Hematopoietic multipotent progenitor cell treated with erythropoietin and hydrocortisone succinate and interleukin-3 and kit ligand, for 8 days (in vitro differentiated cells): ENCODE measurements at regions not wholly inside any gene's neighbourhood (a gene's known extent, or its start where the extent isn't known, plus 50 kb on each side); places are given as distances from the start of the nearest gene placed in this dataset.
A peak's percentile ranks its signal among the peaks of the same experiment; 100 is the strongest.

ENCODE experiments used
- DNase-seq: peaks from one replicate; pipeline ENCODE4 v3.0.0-alpha.2; 2015

GRCh38 chr18:45384962-45385315 lies 230.3 kb upstream of the SLC14A2 start:
- DNase-seq: no peak

- DNase-seq: peak; percentile 16
These were observed 229.1 kb upstream of the SLC14A2 start for GRCh38 chr18:45386041-45386655.

- DNase-seq: no peak
These were observed 228.0 kb upstream of the SLC14A2 start for GRCh38 chr18:45387229-45387628.

GRCh38 chr18:45398448-45398847 lies 216.8 kb upstream of the SLC14A2 start:
- DNase-seq: no peak

- DNase-seq: no peak
These were observed 216.1 kb upstream of the SLC14A2 start for GRCh38 chr18:45399146-45399545.

GRCh38 chr18:45399643-45400042 lies 215.6 kb upstream of the SLC14A2 start:
- DNase-seq: no peak

GRCh38 chr18:45402485-45403056 lies 212.7 kb upstream of the SLC14A2 start:
- DNase-seq: no peak

GRCh38 chr18:45403341-45404049 lies 211.8 kb upstream of the SLC14A2 start:
- DNase-seq: no peak

- DNase-seq: no peak
These were observed 207.1 kb upstream of the SLC14A2 start for GRCh38 chr18:45408218-45408617.

GRCh38 chr18:45409971-45410370 lies 205.3 kb upstream of the SLC14A2 start:
- DNase-seq: no peak

- DNase-seq: no peak
These were observed 202.7 kb upstream of the SLC14A2 start for GRCh38 chr18:45412577-45412976.

GRCh38 chr18:45413180-45413836 lies 202.0 kb upstream of the SLC14A2 start:
- DNase-seq: no peak

GRCh38 chr18:45415614-45416013 lies 199.7 kb upstream of the SLC14A2 start:
- no peak for DNase-seq

- no peak for DNase-seq
These were observed 199.1 kb upstream of the SLC14A2 start for GRCh38 chr18:45416168-45416567.

- DNase-seq: no peak
These were observed 197.9 kb upstream of the SLC14A2 start for GRCh38 chr18:45417392-45417791.

GRCh38 chr18:45423659-45424058 lies 191.6 kb upstream of the SLC14A2 start:
- no peak for DNase-seq

GRCh38 chr18:45430041-45430440 lies 185.2 kb upstream of the SLC14A2 start:
- no peak for DNase-seq

GRCh38 chr18:45435810-45436209 lies 179.5 kb upstream of the SLC14A2 start:
- DNase-seq: no peak

GRCh38 chr18:45437366-45437765 lies 177.9 kb upstream of the SLC14A2 start:
- no peak for DNase-seq

- DNase-seq: no peak
These were observed 175.2 kb upstream of the SLC14A2 start for GRCh38 chr18:45439851-45440645.

GRCh38 chr18:45441110-45441847 lies 174.0 kb upstream of the SLC14A2 start:
- no peak for DNase-seq

GRCh38 chr18:45444040-45444439 lies 171.2 kb upstream of the SLC14A2 start:
- no peak for DNase-seq
